HL-60 (cell line): ENCODE measurements at regions not wholly inside any gene's neighbourhood (a gene's known extent, or its start where the extent isn't known, plus 50 kb on each side); places are given as distances from the start of the nearest gene placed in this dataset.

Source experiments
- CTCF ChIP-seq: IDR thresholded peaks from one replicate; pipeline ENCODE4 v1.5.1; 2011; ENCODE audit warnings: low read length, control low read depth, inconsistent platforms; ENCODE audit not compliant: insufficient read depth
- GABPA ChIP-seq: IDR thresholded peaks from 2 replicates; pipeline ENCODE4 v1.6.1; 2012; ENCODE audit warnings: low read depth
- POLR2AphosphoS5 ChIP-seq: IDR thresholded peaks from 2 replicates; pipeline ENCODE4 v1.6.1; 2012; ENCODE audit warnings: low read depth
- SPI1 ChIP-seq: IDR thresholded peaks from 2 replicates; pipeline ENCODE4 v1.6.1; 2012; ENCODE audit warnings: low read depth, mild to moderate bottlenecking, borderline replicate concordance
- TF ChIP-seq, protein P1 (sequence below): IDR thresholded peaks from 2 replicates; pipeline ENCODE4 v1.6.1; 2012; ENCODE audit warnings: low read depth; ENCODE audit not compliant: insufficient replicate concordance

GRCh38 chr16:85303354-85303883, 191.1 kb upstream of the CIBAR2 start:
- TF ChIP-seq CTCF (peak; percentile 79), POLR2AphosphoS5 (no peak), SPI1 (no peak), GABPA (no peak)
- TF ChIP-seq, protein P1, sequence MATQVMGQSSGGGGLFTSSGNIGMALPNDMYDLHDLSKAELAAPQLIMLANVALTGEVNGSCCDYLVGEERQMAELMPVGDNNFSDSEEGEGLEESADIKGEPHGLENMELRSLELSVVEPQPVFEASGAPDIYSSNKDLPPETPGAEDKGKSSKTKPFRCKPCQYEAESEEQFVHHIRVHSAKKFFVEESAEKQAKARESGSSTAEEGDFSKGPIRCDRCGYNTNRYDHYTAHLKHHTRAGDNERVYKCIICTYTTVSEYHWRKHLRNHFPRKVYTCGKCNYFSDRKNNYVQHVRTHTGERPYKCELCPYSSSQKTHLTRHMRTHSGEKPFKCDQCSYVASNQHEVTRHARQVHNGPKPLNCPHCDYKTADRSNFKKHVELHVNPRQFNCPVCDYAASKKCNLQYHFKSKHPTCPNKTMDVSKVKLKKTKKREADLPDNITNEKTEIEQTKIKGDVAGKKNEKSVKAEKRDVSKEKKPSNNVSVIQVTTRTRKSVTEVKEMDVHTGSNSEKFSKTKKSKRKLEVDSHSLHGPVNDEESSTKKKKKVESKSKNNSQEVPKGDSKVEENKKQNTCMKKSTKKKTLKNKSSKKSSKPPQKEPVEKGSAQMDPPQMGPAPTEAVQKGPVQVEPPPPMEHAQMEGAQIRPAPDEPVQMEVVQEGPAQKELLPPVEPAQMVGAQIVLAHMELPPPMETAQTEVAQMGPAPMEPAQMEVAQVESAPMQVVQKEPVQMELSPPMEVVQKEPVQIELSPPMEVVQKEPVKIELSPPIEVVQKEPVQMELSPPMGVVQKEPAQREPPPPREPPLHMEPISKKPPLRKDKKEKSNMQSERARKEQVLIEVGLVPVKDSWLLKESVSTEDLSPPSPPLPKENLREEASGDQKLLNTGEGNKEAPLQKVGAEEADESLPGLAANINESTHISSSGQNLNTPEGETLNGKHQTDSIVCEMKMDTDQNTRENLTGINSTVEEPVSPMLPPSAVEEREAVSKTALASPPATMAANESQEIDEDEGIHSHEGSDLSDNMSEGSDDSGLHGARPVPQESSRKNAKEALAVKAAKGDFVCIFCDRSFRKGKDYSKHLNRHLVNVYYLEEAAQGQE: no peak
